GM21360 (cell line): ENCODE measurements at regions not wholly inside any gene's neighbourhood (a gene's known extent, or its start where the extent isn't known, plus 50 kb on each side); places are given as distances from the start of the nearest gene placed in this dataset.

Source experiments
- ATAC-seq: cut with Tn5 transposase; IDR thresholded peaks from one replicate; pipeline ENCODE4 v1.9.1; 2021; ENCODE audit warnings: mild to moderate bottlenecking, moderate library complexity; ENCODE audit not compliant: unreplicated experiment

- ATAC-seq = no peak
These were observed 735.4 kb downstream of the LTN1 start for GRCh38 chr21:28257276-28257675.

DNA sequence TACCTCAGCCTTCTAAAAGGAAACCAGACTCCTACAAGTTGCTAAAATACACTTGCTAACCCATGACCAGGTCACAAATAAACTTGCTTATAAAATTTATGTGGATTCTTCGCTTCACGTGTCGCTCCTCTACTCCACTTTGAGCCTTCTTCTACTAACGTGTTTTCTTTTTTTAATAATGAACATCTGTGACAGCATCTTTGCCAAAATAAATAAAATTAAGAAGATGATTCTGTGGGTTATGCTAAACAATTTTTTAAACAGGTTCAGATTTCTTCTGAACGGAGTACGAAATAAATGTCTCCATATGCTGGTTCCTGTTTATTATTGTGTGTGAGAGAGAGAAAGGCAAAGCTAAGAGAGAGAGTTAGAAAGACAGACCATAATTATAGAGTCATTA is 735.8 kb downstream of the LTN1 start:
- no peak for ATAC-seq

DNA sequence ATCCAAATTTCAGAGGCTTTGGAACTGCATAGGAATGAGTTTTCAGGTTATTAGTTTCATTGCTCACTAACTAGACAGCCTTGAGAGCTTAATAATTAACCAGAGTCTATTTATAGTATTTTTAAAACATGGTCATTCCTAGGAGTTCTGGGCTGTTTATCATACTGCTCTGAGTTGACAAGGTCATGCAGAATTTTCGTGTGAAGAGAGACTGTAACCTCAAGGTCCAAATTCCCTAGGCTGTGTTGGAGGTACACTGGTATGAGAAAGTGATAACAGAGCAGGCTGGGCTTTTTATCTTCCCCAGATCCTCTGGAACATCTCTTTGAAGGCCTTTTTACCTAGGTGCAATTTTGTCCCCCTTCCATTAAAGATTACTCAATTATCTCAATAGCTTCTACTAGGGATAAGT is 736.3 kb downstream of the LTN1 start:
- no peak for ATAC-seq

DNA sequence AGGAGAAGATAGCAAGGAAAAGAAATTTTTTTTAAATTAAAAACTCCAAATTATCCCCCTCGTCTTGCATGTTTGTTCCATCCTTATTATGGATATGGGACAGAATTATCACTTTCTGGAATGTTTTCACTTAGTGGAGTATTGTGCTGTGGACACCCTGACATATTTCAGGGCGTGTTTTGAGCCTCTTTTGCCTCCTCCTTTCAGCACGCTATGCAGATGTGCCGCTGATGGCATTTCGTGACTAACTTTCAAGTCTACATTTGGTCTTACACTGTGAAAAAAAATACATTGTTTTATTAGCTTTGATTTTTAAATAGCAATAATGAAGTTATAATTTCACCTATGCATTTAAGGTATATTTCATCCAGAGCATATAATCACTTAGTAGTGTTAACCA is 738.7 kb downstream of the LTN1 start:
- no peak for ATAC-seq

- no peak for ATAC-seq
These were observed 739.3 kb downstream of the LTN1 start for GRCh38 chr21:28253338-28253737.

- no peak for ATAC-seq
These were observed 739.7 kb downstream of the LTN1 start for GRCh38 chr21:28252928-28253327.

DNA sequence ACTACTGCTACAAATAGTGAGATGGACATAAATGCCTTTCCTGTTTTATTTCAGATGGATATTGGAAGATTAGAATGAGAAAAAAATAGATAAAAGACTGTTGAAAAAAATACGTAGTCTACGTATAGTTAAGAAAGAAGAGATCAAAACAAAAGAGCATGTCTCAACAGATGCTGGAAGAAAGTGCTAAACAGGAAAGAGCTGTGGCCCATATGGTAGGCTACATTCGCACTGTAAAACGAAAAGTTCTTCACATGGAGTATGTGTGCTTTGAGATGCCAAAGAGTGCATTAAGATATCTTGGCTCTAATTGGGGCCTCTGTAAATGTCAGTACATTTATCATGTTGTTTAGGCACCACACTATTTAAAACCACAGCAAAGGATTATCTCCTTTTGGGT is 741.7 kb downstream of the LTN1 start:
- ATAC-seq = no peak

DNA sequence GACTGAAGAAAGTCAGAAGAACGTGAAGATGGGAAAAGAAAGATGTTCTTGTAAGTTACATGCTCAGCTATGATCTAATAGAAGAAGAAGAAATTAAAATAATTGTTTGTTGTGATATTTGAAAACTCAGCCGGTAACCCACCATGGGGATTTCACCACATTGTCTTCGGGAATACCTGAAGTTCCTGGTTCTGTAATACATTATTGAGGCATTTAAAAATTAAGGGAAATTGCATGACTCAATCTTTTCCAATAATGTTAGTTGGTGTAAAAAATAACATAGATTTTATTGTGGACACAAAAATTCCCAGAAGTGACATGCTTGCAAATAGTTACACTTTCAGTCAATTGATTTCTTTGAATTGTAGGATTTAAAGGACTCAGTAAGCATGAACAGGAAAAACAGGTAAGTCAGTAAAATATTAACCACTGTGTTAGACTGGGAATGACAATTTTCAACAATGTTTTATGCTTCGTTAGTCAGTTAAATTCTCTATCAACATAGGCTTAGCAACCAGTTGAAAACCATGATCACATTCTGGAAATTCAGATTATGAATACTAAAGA is 745.1 kb downstream of the LTN1 start:
- no peak for ATAC-seq

- no peak for ATAC-seq
These were observed 752.1 kb downstream of the LTN1 start for GRCh38 chr21:28240586-28240985.

- no peak for ATAC-seq
These were observed 753.3 kb downstream of the LTN1 start for GRCh38 chr21:28239340-28239739.

GRCh38 chr21:28237661-28238060 is 755.0 kb downstream of the LTN1 start:
- ATAC-seq = no peak

DNA sequence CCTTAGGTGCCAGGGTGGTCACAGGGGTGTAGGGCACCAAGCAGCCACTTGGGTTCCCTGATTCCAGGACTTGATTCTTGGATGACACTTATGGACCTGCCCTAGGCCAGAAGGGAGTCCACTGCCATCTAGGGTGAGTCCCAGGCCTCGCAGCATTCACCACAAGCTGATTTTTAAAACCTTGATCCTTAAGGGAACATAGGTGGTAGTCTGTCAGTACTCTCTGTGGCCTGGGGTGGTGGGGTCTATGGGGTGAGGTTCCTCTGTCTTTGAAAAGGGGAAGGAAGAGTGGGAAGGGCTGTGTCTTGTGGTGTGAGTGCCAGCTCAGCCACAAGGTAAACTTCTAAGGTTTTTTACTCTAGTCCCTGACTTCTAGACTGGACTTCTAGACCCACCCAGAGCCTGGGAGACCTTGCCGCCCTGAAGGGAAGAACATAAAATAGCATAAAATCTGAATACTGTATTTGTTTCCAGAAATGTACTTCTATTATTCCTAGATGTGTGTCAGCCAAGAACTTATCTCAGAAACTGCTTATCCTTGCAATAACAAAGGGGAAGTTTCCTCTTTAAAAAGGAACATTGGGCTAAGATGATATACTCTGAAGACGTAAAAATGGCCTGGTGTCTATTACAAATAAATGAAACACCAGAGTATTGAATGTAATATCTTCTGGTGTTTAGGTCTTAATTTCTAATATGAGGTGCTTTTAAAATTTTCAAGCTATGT is 757.3 kb downstream of the LTN1 start:
- no peak for ATAC-seq

DNA sequence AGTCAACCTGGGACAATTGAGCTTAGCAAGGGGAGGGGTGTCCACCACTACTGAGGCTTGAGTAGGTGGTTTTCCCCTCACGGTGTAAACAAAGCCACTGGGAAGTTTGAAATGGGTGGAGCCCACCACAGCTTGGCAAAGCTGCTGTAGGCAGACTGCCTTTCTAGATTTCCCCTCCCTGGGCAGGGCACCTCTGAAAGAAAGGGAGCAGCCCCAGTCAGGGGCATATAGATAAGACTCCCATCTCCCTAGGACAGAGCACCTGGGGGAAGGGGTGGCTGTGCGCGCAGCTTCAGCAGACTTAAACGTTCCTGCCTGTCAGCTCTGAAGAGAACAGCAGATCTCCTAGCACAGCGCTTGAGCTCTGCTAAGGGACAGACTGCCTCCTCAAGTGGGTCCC is 758.4 kb downstream of the LTN1 start:
- no peak for ATAC-seq

DNA sequence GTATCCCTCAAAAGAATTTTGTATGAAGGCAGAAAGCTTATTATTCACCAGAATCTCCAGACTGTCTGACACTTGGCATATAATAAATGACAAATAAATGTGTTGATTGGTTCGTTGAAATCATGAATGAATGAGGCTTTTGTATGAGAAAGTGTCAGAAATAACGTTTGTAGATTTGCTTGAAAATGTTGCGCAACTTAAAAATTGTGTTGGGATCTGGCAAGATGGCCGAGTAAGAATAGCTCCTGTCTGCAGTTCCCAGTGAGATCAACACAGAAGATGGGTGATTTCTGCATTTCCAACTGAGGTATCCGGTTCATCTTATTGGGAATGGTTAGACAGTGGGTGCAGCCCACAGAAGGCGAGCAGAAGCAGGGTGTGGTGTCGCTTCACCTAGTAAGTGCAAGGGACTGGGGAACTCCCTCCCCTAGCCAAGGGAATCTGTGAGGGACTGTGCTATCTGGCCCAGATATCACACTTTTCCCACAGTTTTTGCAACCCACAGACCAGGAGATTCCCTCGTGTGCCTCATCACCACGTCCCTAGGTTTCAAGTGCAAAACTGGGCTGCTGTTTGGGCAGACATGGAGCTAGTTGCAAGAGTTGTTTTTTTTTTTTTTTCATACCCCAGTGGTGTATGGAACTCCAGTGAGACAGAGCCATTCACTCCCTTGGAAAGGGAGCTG is 759.0 kb downstream of the LTN1 start:
- no peak for ATAC-seq

- ATAC-seq = no peak
These were observed 762.1 kb downstream of the LTN1 start for GRCh38 chr21:28230559-28230958.

DNA sequence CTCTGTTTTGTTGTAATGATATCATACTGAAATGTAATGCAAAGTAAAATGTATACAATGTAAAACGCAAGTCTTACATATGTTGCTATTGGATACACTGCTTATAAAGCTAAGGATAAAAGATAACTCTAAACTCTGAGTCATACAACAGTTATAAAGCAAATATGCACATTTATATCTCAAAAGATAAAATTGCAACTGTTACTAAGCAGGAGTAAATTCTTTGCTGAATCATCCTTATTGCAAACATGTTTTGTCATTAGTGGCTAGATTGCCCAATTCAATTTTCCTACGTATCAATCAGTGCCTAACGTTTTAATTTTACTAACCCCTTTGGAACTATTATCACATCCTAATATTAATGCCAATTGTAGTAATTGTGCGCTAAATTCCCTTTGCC is 762.9 kb downstream of the LTN1 start:
- no peak for ATAC-seq

- ATAC-seq = no peak
These were observed 764.1 kb downstream of the LTN1 start for GRCh38 chr21:28228636-28228995.

DNA sequence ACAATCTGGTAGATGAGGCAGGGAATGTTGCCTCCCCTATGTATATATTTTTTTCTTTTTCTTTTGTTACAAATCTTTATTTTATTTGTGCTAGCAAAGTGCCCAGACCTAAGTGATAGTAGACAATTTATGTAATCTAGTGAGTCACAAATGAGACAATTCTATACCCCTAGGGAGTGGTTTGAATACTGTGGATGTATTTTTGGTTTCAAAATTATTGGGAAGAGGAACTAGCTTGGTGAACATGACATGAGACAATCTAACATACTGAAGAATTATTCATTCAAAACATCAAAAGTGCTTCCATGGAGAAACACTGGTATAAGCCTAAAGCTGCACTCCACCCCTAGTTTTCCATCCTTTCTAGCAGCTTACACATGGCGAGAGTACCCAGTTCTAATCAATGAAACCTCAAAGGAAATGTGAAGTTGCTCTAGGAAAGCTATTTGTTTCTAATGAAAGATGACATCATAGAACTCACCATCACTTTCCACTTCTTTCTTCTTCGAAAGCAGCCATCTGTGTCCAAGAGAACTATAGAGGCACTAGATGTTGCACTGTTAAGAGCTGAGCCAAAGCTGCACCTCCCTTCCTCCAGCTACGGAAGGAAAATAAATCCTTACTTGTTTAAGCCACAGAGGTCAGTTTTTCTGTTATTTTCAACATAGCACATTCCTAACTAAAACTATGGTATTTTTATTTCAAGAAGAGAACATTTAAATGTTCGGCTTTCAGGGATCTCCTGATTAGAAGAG is 764.6 kb downstream of the LTN1 start:
- no peak for ATAC-seq

DNA sequence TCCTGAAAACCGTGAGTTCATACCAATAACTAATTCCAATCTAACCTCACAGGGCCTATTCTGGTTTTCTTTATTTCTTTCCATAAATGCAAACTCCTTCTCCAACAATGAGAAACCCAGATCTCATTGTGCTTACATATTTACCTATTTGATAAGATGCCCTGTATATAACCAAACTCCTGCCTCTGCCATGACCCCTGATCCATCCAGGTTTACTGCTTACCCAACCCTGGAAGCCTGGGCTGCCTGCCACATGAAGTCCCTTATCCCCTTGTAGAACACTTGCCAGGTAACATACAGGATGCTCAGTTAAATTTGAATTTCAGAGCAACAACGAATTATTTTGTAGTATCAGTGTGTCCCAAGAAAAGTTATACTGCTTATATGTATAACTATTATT is 766.1 kb downstream of the LTN1 start:
- no peak for ATAC-seq

DNA sequence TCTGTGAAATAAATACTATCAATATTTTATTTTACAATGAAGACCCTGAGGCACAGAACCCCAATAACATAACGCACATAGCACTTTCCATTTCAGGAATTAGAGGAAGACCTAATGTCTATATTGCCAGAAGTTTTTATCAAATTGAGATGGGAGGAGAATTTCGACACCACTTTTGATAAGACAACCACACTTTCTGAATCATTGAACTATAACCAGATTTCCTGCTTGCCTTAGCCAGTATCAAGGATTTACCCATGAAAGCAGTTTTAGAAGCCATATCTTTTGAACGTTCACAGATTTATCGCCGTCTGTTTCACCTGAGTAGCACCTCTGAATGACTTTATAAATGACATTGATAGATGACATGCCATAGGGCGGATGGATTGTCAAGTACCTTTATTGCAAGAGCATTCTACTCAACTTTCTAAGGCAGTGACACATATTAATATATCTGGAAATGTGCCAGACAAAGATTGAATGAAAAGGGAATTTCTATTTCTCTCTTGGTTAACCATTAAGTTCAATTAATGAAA is 768.4 kb downstream of the LTN1 start:
- ATAC-seq = no peak

GRCh38 chr21:28221984-28222383 is 770.7 kb downstream of the LTN1 start:
- ATAC-seq = no peak
